CD14-positive monocyte (primary cell): ENCODE measurements at regions not wholly inside any gene's neighbourhood (a gene's known extent, or its start where the extent isn't known, plus 50 kb on each side); places are given as distances from the start of the nearest gene placed in this dataset.

Source experiments
- DNase-seq, 3 donors: peaks; one replicate each; pipeline ENCODE4 v3.0.0-alpha.2; 2011 to 2022
- H2AFZ ChIP-seq: 2 replicates; pipeline ENCODE4 v1.6.0; 2012; ENCODE audit warnings: mild to moderate bottlenecking, low read depth, low read length, inconsistent platforms; ENCODE audit not compliant: insufficient read depth, poor library complexity, severe bottlenecking
- H3K27ac ChIP-seq, 2 donors: 1 replicate in 1 of 2; 2 replicates in 1 of 2; pipeline ENCODE4 v1.5.1; 2012 to 2013; ENCODE audit warnings: low read length in 2 of 2, control low read depth in 1 of 2, inconsistent platforms in 1 of 2, low read depth in 1 of 2, mild to moderate bottlenecking in 1 of 2
- H3K27me3 ChIP-seq, 2 donors: one replicate each; pipeline versions ENCODE4 v1.6.0 to v1.6.1; 2011 to 2013; ENCODE audit warnings: low read length in 2 of 2; ENCODE audit not compliant: control insufficient read depth in 2 of 2, insufficient read depth in 2 of 2
- H3K36me3 ChIP-seq, 2 donors: replicated peaks in 1 of 2; 1 replicate in 1 of 2; 2 replicates in 1 of 2; pipeline versions ENCODE4 v1.5.1 to v1.6.1; 2012 to 2013; ENCODE audit warnings: low read length in 2 of 2, control low read depth in 1 of 2, inconsistent platforms in 1 of 2, mild to moderate bottlenecking in 1 of 2; ENCODE audit not compliant: insufficient read depth in 2 of 2, control insufficient read depth in 1 of 2
- H3K4me1 ChIP-seq, 2 donors: 1 replicate in 1 of 2; 2 replicates in 1 of 2; pipeline versions ENCODE4 v1.5.1 to v1.6.1; 2012 to 2013; ENCODE audit warnings: low read length in 2 of 2, control low read depth in 1 of 2, inconsistent platforms in 1 of 2, mild to moderate bottlenecking in 1 of 2, moderate library complexity in 1 of 2; ENCODE audit not compliant: insufficient read depth in 2 of 2, control insufficient read depth in 1 of 2
- H3K4me2 ChIP-seq: replicated peaks from 2 replicates; pipeline ENCODE3; 2012; ENCODE audit warnings: low read length, moderate library complexity, mild to moderate bottlenecking; ENCODE audit not compliant: poor library complexity, severe bottlenecking; ENCODE audit errors: extremely low read depth
- H3K4me3 ChIP-seq, 3 experiments: fragments of 200-600 bp in 1 of 3; sonication (generic) in 1 of 3; replicated peaks in 1 of 3; 1 replicate in 2 of 3; 2 replicates in 1 of 3; pipeline ENCODE4 v1.5.1; 2011 to 2013; ENCODE audit warnings: low read length in 3 of 3, mild to moderate bottlenecking in 3 of 3, control low read depth in 2 of 3, low read depth in 2 of 3, inconsistent platforms in 1 of 3, moderate library complexity in 1 of 3
- H3K79me2 ChIP-seq: 2 replicates; pipeline ENCODE4 v1.6.0; 2012; ENCODE audit warnings: mild to moderate bottlenecking, control low read depth, inconsistent platforms, low read length, moderate library complexity; ENCODE audit not compliant: insufficient read depth
- H3K9ac ChIP-seq: 2 replicates; pipeline ENCODE4 v1.6.0; 2017; ENCODE audit warnings: low read length, mild to moderate bottlenecking; ENCODE audit not compliant: insufficient read depth, poor library complexity, severe bottlenecking
- H3K9me3 ChIP-seq, 2 donors: replicated peaks in 1 of 2; 1 replicate in 1 of 2; 2 replicates in 1 of 2; pipeline versions ENCODE4 v1.5.1 to v1.6.1; 2012 to 2013; ENCODE audit warnings: low read length in 2 of 2, control low read depth in 1 of 2; ENCODE audit not compliant: control insufficient read depth in 1 of 2, insufficient read depth in 1 of 2
- H4K20me1 ChIP-seq: 2 replicates; pipeline ENCODE4 v1.6.0; 2012; ENCODE audit warnings: mild to moderate bottlenecking, low read length, control low read depth, moderate library complexity; ENCODE audit not compliant: insufficient read depth
- H3K27ac Mint-ChIP-seq, 7 donors: one replicate each; pipeline ENCODE4 v1.8.0; 2020; ENCODE audit warnings: mild to moderate bottlenecking in 7 of 7, mixed read lengths in 7 of 7, moderate library complexity in 6 of 7, inconsistent platforms in 2 of 7
- H3K27me3 Mint-ChIP-seq, 3 donors: one replicate each; pipeline ENCODE4 v1.8.0; 2021 to 2022; ENCODE audit warnings: low read depth in 3 of 3, mild to moderate bottlenecking in 3 of 3, mixed read lengths in 3 of 3, moderate library complexity in 3 of 3, inconsistent platforms in 1 of 3
- H3K36me3 Mint-ChIP-seq, 2 donors: one replicate each; pipeline ENCODE4 v1.8.0; 2020; ENCODE audit warnings: mixed read lengths in 2 of 2, inconsistent platforms in 1 of 2, mild to moderate bottlenecking in 1 of 2
- H3K4me1 Mint-ChIP-seq: one replicate; pipeline ENCODE4 v1.8.0; 2020; ENCODE audit warnings: mild to moderate bottlenecking, mixed read lengths
- H3K4me3 Mint-ChIP-seq, 2 donors: one replicate each; pipeline ENCODE4 v1.8.0; 2020; ENCODE audit warnings: mild to moderate bottlenecking in 2 of 2, mixed read lengths in 2 of 2, moderate library complexity in 1 of 2
- H3K9me3 Mint-ChIP-seq, 7 donors: one replicate each; pipeline ENCODE4 v1.8.0; 2020 to 2022; ENCODE audit warnings: mixed read lengths in 7 of 7, mild to moderate bottlenecking in 6 of 7, moderate library complexity in 6 of 7, inconsistent platforms in 2 of 7
- CTCF ChIP-seq: fragments of 200-600 bp; IDR thresholded peaks from one replicate; pipeline ENCODE4 v1.8.0; 2022; ENCODE audit warnings: antibody characterized with exemption, mild to moderate bottlenecking
- WGBS: methylation state at CpG from one replicate; pipeline ENCODE4 v1.1.5; 2013; ENCODE audit warnings: missing lambda C conversion rate; ENCODE audit not compliant: insufficient coverage; 5-methylcytosine and 5-hydroxymethylcytosine counted together
- intact Hi-C, 2 donors: fragments of 100-400 bp; cut with micrococcal nuclease; formaldehyde crosslinking; loops; one replicate each; pipeline versions ENCODE4 v1.15.0 to v1.15.1; 2023

GRCh38 chr14:61148742-61149350 is 132.3 kb downstream of the TMEM30B start:
- H3K27me3 ChIP-seq: no peaks in the 10 kb centered on the region
- intact Hi-C loops: no loop called here
- no peak for TF ChIP-seq CTCF
- Mint-ChIP-seq H3K4me1 (no peaks in the 10 kb centered on the region), H3K36me3 (peaks cover 0 to 2% of the 10 kb centered on the region in 2 donors), H3K4me3 (no peak overlapping the region), H3K9me3 (peaks cover 15 to 26% (median 19%) of the 10 kb centered on the region in 7 donors), H3K27me3 (peaks cover 2 to 8% (median 7%) of the 10 kb centered on the region in 3 donors), H3K27ac (no peak overlapping the region)
- no peaks in the 10 kb centered on the region for H4K20me1 ChIP-seq
- peaks cover 13 to 15% of the 10 kb centered on the region in 2 donors for H3K9me3 ChIP-seq
- no peak overlapping the region for H2AFZ ChIP-seq
- H3K4me1 ChIP-seq: no peaks in the 10 kb centered on the region
- H3K9ac ChIP-seq: no peak overlapping the region
- H3K36me3 ChIP-seq: no peaks in the 10 kb centered on the region
- no peak for DNase-seq
- no peak overlapping the region for H3K4me2 ChIP-seq
- 97% methylated on average over 3 of the region's 4 CpGs for WGBS
- H3K4me3 ChIP-seq: no peak overlapping the region
- no peaks in the 10 kb centered on the region for H3K79me2 ChIP-seq
- H3K27ac ChIP-seq: no peak overlapping the region

- no peak overlapping the region for H2AFZ ChIP-seq
- no peak overlapping the region for H3K9ac ChIP-seq
- no peaks in the 10 kb centered on the region for H3K36me3 ChIP-seq
- H3K9me3 ChIP-seq: peaks cover 18 to 21% of the 10 kb centered on the region in 2 donors
- no peaks in the 10 kb centered on the region for H4K20me1 ChIP-seq
- no peak overlapping the region for H3K27ac Mint-ChIP-seq
- 92% methylated on average over 18 of the region's 21 CpGs for WGBS
- H3K79me2 ChIP-seq: no peaks in the 10 kb centered on the region
- no peak overlapping the region for H3K4me3 Mint-ChIP-seq
- no peak overlapping the region for H3K27ac ChIP-seq
- H3K9me3 Mint-ChIP-seq: peaks cover 23 to 34% (median 27%) of the 10 kb centered on the region in 7 donors
- no peak overlapping the region for H3K4me2 ChIP-seq
- DNase-seq: no peak
- H3K4me3 ChIP-seq: no peak overlapping the region
- H3K4me1 ChIP-seq: no peaks in the 10 kb centered on the region
- H3K27me3 Mint-ChIP-seq: peaks cover 4 to 8% (median 7%) of the 10 kb centered on the region in 3 donors
- TF ChIP-seq CTCF: no peak
- no peaks in the 10 kb centered on the region for H3K27me3 ChIP-seq
- no peaks in the 10 kb centered on the region for H3K4me1 Mint-ChIP-seq
- intact Hi-C loops: no loop called here
- H3K36me3 Mint-ChIP-seq: peaks cover 0 to 2% of the 10 kb centered on the region in 2 donors
Measured at GRCh38 chr14:61147831-61148549, 133.1 kb downstream of the TMEM30B start.
